8988T (cell line): ENCODE measurements at regions not wholly inside any gene's neighbourhood (a gene's known extent, or its start where the extent isn't known, plus 50 kb on each side); places are given as distances from the start of the nearest gene placed in this dataset.
"Not testable (repeated sequence)": the region's sequence is repeated elsewhere in the genome, so short reads cannot be mapped to it uniquely, and the experiment has no call there.

ENCODE experiments used
- DNase-seq: peaks from one replicate; pipeline ENCODE4 v3.0.0; 2011

- DNase-seq, result no peak
These were observed 54.9 kb upstream of the ZBTB18 start for GRCh38 chr1:243996223-243996622.

GRCh38 chr1:243991650-243992049 is 59.4 kb upstream of the ZBTB18 start:
- no peak for DNase-seq

GRCh38 chr1:243984788-243985187 is 66.3 kb upstream of the ZBTB18 start:
- DNase-seq, result no peak

GRCh38 chr1:243982447-243983018 is 68.5 kb upstream of the ZBTB18 start:
- peak; percentile 29 for DNase-seq

GRCh38 chr1:243980471-243980870 is 70.6 kb upstream of the ZBTB18 start:
- no peak for DNase-seq

- DNase-seq, result no peak
These were observed 71.0 kb upstream of the ZBTB18 start for GRCh38 chr1:243980071-243980470.

- no peak for DNase-seq
These were observed 71.7 kb upstream of the ZBTB18 start for GRCh38 chr1:243979396-243979795.

- DNase-seq, result no peak
These were observed 74.0 kb upstream of the ZBTB18 start for GRCh38 chr1:243977094-243977493.

- no peak for DNase-seq
These were observed 76.4 kb upstream of the ZBTB18 start for GRCh38 chr1:243974451-243975292.

GRCh38 chr1:243973169-243973568 is 77.9 kb upstream of the ZBTB18 start:
- DNase-seq, result no peak

- DNase-seq, result no peak
These were observed 81.0 kb upstream of the ZBTB18 start for GRCh38 chr1:243970077-243970476.

- no peak for DNase-seq
These were observed 82.7 kb upstream of the ZBTB18 start for GRCh38 chr1:243968413-243968812.

- DNase-seq, result no peak
These were observed 86.2 kb upstream of the ZBTB18 start for GRCh38 chr1:243964915-243965314.

GRCh38 chr1:243963571-243963970 is 87.5 kb upstream of the ZBTB18 start:
- no peak for DNase-seq

- DNase-seq, result no peak
These were observed 88.5 kb upstream of the ZBTB18 start for GRCh38 chr1:243962541-243962940.

GRCh38 chr1:243959998-243960397 is 91.1 kb upstream of the ZBTB18 start:
- no peak for DNase-seq

- DNase-seq, result no peak
These were observed 93.9 kb upstream of the ZBTB18 start for GRCh38 chr1:243957141-243957540.

GRCh38 chr1:243956450-243956849 is 94.6 kb upstream of the ZBTB18 start:
- DNase-seq, result no peak

GRCh38 chr1:243951207-243951606 is 99.9 kb upstream of the ZBTB18 start:
- not testable (repeated sequence) for DNase-seq

GRCh38 chr1:243950166-243950565 is 100.1 kb upstream of the AKT3 start:
- peak; percentile 46 for DNase-seq

GRCh38 chr1:243946946-243947345 is 96.9 kb upstream of the AKT3 start:
- DNase-seq, result peak; percentile 49

GRCh38 chr1:243946253-243946652 is 96.2 kb upstream of the AKT3 start:
- DNase-seq, result no peak

- no peak for DNase-seq
These were observed 95.7 kb upstream of the AKT3 start for GRCh38 chr1:243945727-243946126.

GRCh38 chr1:243944429-243945160 is 94.6 kb upstream of the AKT3 start:
- DNase-seq, result no peak
